OCI-LY3 (cell line): ENCODE measurements at regions not wholly inside any gene's neighbourhood (a gene's known extent, or its start where the extent isn't known, plus 50 kb on each side); places are given as distances from the start of the nearest gene placed in this dataset.

Experiments used
- H2AFZ ChIP-seq: fragments of 200-600, 300-600 bp; shearing (Covaris generic); 2 replicates; pipeline ENCODE4 v1.6.0; 2014; ENCODE audit warnings: antibody characterized with exemption, low read depth, low read length
- H3K27ac ChIP-seq: fragments of 200-600, 300-600 bp; sonication (generic); 2 replicates; pipeline ENCODE4 v1.5.1; 2014; ENCODE audit warnings: mild to moderate bottlenecking, low read length, moderate library complexity, mixed read lengths
- H3K27me3 ChIP-seq: fragments of 200-600, 300-600 bp; sonication (generic); 2 replicates; pipeline ENCODE4 v1.6.1; 2014; ENCODE audit warnings: low read depth, low read length, mixed read lengths
- H3K36me3 ChIP-seq: fragments of 200-600, 300-600 bp; sonication (generic); replicated peaks from 2 replicates; pipeline ENCODE3; 2014; ENCODE audit warnings: low read depth, low read length, mixed read lengths
- H3K4me1 ChIP-seq: fragments of 300-600, 200-600 bp; sonication (generic); 2 replicates; pipeline ENCODE4 v1.6.1; 2014; ENCODE audit warnings: low read length, mixed read lengths
- H3K4me2 ChIP-seq: fragments of 200-600, 300-600 bp; sonication (generic); 2 replicates; pipeline ENCODE4 v1.6.1; 2014; ENCODE audit warnings: low read length, mixed read lengths
- H3K4me3 ChIP-seq: fragments of 300-600, 200-600 bp; sonication (generic); 2 replicates; pipeline ENCODE4 v1.5.1; 2014; ENCODE audit warnings: antibody characterized with exemption, mild to moderate bottlenecking, low read length, moderate library complexity
- H3K79me2 ChIP-seq: fragments of 300-600, 200-600 bp; shearing (Covaris generic); 2 replicates; pipeline ENCODE4 v1.6.1; 2014; ENCODE audit warnings: mild to moderate bottlenecking, low read length, mixed read lengths
- H3K9ac ChIP-seq: fragments of 300-600, 200-600 bp; shearing (Covaris generic); 2 replicates; pipeline ENCODE4 v1.6.0; 2014; ENCODE audit warnings: mild to moderate bottlenecking, low read length, moderate library complexity
- H3K9me3 ChIP-seq: fragments of 200-600, 300-600 bp; shearing (Covaris generic); 2 replicates; pipeline ENCODE4 v1.6.1; 2014; ENCODE audit warnings: low read length, mixed read lengths; ENCODE audit not compliant: insufficient read depth
- H4K20me1 ChIP-seq: fragments of 200-600, 300-600 bp; sonication (generic); 2 replicates; pipeline ENCODE4 v1.6.1; 2016; ENCODE audit warnings: low read length, mixed read lengths; ENCODE audit not compliant: insufficient read depth
- EZH2phosphoT487 ChIP-seq: fragments of 200-600 bp; shearing (Covaris generic); IDR thresholded peaks from 2 replicates; pipeline ENCODE4 v1.6.1; 2018; ENCODE audit warnings: antibody characterized with exemption, mixed run types, low read depth
- TF ChIP-seq, protein P1 (sequence below): fragments of 200-600, 300-600 bp; sonication (generic); IDR thresholded peaks from 2 replicates; pipeline ENCODE4 v1.5.1; 2014; ENCODE audit warnings: antibody characterized with exemption, low read length, low read depth

DNA sequence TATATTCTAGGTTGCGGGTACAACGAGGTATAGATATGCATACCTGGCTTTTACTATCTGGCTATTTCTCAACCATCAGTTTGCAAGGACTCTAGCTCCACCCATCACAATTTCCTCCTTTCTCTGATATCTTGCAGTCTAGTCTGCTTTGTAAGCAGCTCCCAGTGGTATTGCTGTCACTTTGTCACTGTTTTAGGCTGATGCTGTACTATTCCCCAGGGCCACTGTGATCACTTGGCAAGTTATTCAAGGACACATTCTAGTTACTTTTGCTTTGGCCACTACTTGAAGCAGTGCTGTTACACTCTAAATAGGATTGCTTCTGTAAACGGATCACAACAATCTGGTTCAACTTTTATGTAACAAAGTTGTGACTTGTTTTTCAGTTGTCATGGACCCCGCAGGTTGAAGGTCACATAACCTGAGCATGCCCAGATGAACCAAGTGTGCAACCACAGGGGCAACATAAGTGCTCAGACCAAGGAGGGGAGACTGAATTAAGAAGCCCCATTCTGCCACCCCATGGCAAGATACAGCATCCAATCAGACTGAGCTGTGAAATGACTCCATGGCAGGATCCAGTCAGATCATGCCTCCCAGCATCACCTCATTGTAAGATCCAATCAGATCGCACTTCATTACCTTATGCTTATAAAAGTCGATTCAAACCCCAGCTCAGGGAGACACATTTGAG lies 588.4 kb upstream of the CITED2 start:
- no peaks in the 10 kb centered on the region for H3K36me3 ChIP-seq
- no peak overlapping the region for H3K9ac ChIP-seq
- no peaks in the 10 kb centered on the region for H3K79me2 ChIP-seq
- H3K4me2 ChIP-seq, result no peak overlapping the region
- H3K27me3 ChIP-seq, result no peaks in the 10 kb centered on the region
- no peak overlapping the region for H3K4me3 ChIP-seq
- no peaks in the 10 kb centered on the region for H4K20me1 ChIP-seq
- H3K9me3 ChIP-seq, result no peaks in the 10 kb centered on the region
- H3K4me1 ChIP-seq, result no peaks in the 10 kb centered on the region
- TF ChIP-seq EZH2phosphoT487, result no peak
- TF ChIP-seq, protein P1, sequence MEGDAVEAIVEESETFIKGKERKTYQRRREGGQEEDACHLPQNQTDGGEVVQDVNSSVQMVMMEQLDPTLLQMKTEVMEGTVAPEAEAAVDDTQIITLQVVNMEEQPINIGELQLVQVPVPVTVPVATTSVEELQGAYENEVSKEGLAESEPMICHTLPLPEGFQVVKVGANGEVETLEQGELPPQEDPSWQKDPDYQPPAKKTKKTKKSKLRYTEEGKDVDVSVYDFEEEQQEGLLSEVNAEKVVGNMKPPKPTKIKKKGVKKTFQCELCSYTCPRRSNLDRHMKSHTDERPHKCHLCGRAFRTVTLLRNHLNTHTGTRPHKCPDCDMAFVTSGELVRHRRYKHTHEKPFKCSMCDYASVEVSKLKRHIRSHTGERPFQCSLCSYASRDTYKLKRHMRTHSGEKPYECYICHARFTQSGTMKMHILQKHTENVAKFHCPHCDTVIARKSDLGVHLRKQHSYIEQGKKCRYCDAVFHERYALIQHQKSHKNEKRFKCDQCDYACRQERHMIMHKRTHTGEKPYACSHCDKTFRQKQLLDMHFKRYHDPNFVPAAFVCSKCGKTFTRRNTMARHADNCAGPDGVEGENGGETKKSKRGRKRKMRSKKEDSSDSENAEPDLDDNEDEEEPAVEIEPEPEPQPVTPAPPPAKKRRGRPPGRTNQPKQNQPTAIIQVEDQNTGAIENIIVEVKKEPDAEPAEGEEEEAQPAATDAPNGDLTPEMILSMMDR, result no peak
- H2AFZ ChIP-seq, result no peak overlapping the region
- H3K27ac ChIP-seq, result no peak overlapping the region

DNA sequence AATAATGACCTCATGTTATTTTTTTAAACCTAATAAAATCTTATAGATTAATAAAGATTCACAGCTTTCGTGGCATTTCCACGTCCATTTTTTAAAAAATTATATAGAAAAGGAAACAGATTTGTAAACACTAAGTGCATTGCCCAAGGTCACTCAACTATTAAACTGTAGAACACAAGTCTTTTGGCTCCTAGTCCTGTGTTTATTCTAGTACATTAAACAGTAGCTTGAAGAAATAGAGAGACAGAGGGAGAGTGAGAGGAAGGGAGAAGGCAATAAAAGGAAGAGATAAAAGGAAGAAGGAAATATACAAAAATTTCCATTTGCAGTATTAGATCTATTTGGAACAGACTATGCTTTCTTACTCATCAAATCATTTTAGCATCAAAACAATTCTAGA lies 586.7 kb upstream of the CITED2 start:
- H3K27ac ChIP-seq, result no peak overlapping the region
- H4K20me1 ChIP-seq, result no peaks in the 10 kb centered on the region
- H3K4me3 ChIP-seq, result no peak overlapping the region
- no peaks in the 10 kb centered on the region for H3K79me2 ChIP-seq
- TF ChIP-seq, protein P1, result no peak
- no peak for TF ChIP-seq EZH2phosphoT487
- no peaks in the 10 kb centered on the region for H3K36me3 ChIP-seq
- H3K27me3 ChIP-seq, result no peaks in the 10 kb centered on the region
- H2AFZ ChIP-seq, result no peak overlapping the region
- no peak overlapping the region for H3K4me2 ChIP-seq
- H3K9ac ChIP-seq, result no peak overlapping the region
- no peaks in the 10 kb centered on the region for H3K9me3 ChIP-seq
- no peaks in the 10 kb centered on the region for H3K4me1 ChIP-seq

DNA sequence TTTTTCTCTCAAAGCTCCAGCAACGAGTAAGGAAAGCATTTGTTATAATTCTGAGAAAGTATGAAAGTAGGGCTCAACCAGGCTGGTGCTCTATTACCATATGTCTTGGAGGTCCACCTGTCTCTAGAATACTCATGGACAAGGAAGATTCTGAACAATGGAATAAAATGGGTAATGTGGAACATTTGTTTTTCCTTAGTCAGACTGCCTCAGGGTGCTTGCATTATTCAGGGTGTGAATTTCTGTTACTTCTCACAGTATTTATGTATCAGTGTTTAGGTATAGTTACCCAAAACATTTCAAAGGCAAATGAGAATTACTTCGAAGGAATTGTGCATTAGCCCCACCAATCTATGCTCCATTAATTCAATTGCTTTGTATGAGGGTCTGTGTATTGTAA lies 586.2 kb upstream of the CITED2 start:
- TF ChIP-seq EZH2phosphoT487, result no peak
- TF ChIP-seq, protein P1, result no peak
- H2AFZ ChIP-seq, result no peak overlapping the region
- no peaks in the 10 kb centered on the region for H3K9me3 ChIP-seq
- H4K20me1 ChIP-seq, result no peaks in the 10 kb centered on the region
- no peak overlapping the region for H3K9ac ChIP-seq
- no peaks in the 10 kb centered on the region for H3K4me1 ChIP-seq
- no peaks in the 10 kb centered on the region for H3K36me3 ChIP-seq
- no peak overlapping the region for H3K27ac ChIP-seq
- H3K27me3 ChIP-seq, result no peaks in the 10 kb centered on the region
- no peak overlapping the region for H3K4me3 ChIP-seq
- no peaks in the 10 kb centered on the region for H3K79me2 ChIP-seq
- no peak overlapping the region for H3K4me2 ChIP-seq

DNA sequence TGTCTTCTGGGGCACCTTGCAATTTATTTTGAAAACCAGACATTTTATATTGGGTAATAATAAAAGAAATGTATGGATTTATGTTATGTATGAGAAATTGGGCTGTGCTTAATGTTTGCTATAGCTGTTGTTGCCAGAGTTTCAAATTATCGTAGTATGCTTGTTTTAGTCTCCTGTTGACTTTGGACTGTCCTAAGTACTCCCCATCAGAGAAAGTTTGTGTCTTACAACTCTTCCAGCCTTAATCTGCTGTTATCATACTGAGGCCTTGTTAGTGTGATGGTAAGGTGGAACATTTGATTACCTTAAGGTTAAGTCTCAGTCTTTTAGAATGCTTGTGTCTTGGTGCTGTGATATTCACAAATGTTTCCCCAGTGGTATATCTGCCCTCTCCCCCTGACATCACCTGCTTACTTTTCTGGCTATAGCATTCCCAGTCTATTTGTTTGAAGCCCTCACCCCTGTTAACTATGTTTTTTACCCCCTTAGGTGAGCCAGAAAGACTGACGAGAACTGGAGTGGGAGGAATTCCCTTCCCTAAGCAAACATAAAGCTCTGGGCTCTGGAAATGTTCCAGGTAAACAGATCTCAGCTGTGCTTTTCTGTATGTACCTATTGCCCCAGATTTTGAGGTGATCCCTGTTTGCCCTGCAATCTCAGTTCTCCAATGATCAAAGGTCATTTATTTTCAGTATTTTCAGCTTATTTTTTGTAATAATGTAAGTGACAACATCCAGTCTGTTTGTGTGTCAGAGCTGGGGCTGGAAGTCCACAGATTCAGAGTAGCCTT lies 581.1 kb upstream of the CITED2 start:
- Histone ChIP-seq H3K4me2 (no peak overlapping the region), H3K79me2 (no peaks in the 10 kb centered on the region), H3K4me1 (no peaks in the 10 kb centered on the region), H3K9me3 (no peaks in the 10 kb centered on the region), H3K27ac (no peak overlapping the region), H4K20me1 (no peaks in the 10 kb centered on the region), H3K9ac (no peak overlapping the region), H3K27me3 (no peaks in the 10 kb centered on the region), H3K4me3 (no peak overlapping the region), H2AFZ (no peak overlapping the region), H3K36me3 (no peaks in the 10 kb centered on the region)
- no peak for TF ChIP-seq EZH2phosphoT487
- TF ChIP-seq, protein P1, result no peak
